Gastrocnemius medialis (tissue), 4 donors: ENCODE measurements at regions not wholly inside any gene's neighbourhood (a gene's known extent, or its start where the extent isn't known, plus 50 kb on each side); places are given as distances from the start of the nearest gene placed in this dataset.

Experiments
- ATAC-seq, 2 donors: fragments of 150-250 bp; one replicate each; pipeline ENCODE4 v1.9.1; 2016
- DNase-seq, 2 donors: peaks; one replicate each; pipeline ENCODE4 v3.0.0-alpha.2; 2019
- H3K27ac ChIP-seq, 4 donors: fragments of 200-600 bp; sonication (generic); 1 replicate in 1 of 4; 2 replicates in 3 of 4; pipeline ENCODE4 v1.5.1; 2016 to 2018; ENCODE audit warnings: mild to moderate bottlenecking in 2 of 4, moderate library complexity in 1 of 4
- H3K27me3 ChIP-seq, 3 donors: fragments of 200-600 bp; sonication (generic) in 2 of 3; 1 replicate in 1 of 3; 2 replicates in 2 of 3; pipeline versions ENCODE4 v1.5.1 to v1.6.0; 2016 to 2019; ENCODE audit warnings: mild to moderate bottlenecking in 1 of 3, moderate library complexity in 1 of 3
- H3K36me3 ChIP-seq, 2 donors: fragments of 200-600 bp; sonication (generic) in 1 of 2; one replicate each; pipeline ENCODE4 v1.5.1; 2017 to 2018
- H3K4me1 ChIP-seq, 2 donors: fragments of 200-600 bp; sonication (generic) in 1 of 2; one replicate each; pipeline ENCODE4 v1.5.1; 2016 to 2017; ENCODE audit warnings: mild to moderate bottlenecking in 2 of 2
- H3K4me3 ChIP-seq, 4 donors: fragments of 200-600 bp; sonication (generic) in 3 of 4; 1 replicate in 1 of 4; 2 replicates in 3 of 4; pipeline ENCODE4 v1.5.1; 2016 to 2019; ENCODE audit warnings: mild to moderate bottlenecking in 2 of 4
- H3K9me3 ChIP-seq, 3 donors: fragments of 200-600 bp; sonication (generic) in 2 of 3; 1 replicate in 1 of 3; 2 replicates in 2 of 3; pipeline ENCODE4 v1.5.1; 2016 to 2019
- CTCF ChIP-seq, 5 experiments: fragments of 450-650 bp in 3 of 5; fragments of 200-600 bp in 2 of 5; sonication (generic) in 2 of 5; IDR thresholded peaks in 4 of 5; conservative IDR thresholded peaks in 1 of 5; 1 replicate in 4 of 5; 2 replicates in 1 of 5; pipeline ENCODE4 v1.5.1; 2016 to 2019; ENCODE audit warnings: antibody characterized with exemption in 5 of 5, mild to moderate bottlenecking in 3 of 5, moderate library complexity in 3 of 5
- POLR2A ChIP-seq, 2 donors: fragments of 450-650 bp; IDR thresholded peaks; one replicate each; pipeline ENCODE4 v1.6.1; 2017; ENCODE audit warnings: antibody characterized with exemption in 2 of 2, mild to moderate bottlenecking in 2 of 2, moderate library complexity in 2 of 2
- in situ Hi-C, 4 donors: fragments of 200-750 bp; cut with MboI; loops; one replicate each; pipeline versions ENCODE4 v1.15.0 to v1.8.0; 2017; ENCODE audit warnings: low sequenced_read_pairs in 4 of 4
- intact Hi-C: fragments of 100-400 bp; cut with DNase I; formaldehyde crosslinking; loops from one replicate; pipeline ENCODE4 v1.15.1; 2023; ENCODE audit warnings: low total_unique reads

DNA sequence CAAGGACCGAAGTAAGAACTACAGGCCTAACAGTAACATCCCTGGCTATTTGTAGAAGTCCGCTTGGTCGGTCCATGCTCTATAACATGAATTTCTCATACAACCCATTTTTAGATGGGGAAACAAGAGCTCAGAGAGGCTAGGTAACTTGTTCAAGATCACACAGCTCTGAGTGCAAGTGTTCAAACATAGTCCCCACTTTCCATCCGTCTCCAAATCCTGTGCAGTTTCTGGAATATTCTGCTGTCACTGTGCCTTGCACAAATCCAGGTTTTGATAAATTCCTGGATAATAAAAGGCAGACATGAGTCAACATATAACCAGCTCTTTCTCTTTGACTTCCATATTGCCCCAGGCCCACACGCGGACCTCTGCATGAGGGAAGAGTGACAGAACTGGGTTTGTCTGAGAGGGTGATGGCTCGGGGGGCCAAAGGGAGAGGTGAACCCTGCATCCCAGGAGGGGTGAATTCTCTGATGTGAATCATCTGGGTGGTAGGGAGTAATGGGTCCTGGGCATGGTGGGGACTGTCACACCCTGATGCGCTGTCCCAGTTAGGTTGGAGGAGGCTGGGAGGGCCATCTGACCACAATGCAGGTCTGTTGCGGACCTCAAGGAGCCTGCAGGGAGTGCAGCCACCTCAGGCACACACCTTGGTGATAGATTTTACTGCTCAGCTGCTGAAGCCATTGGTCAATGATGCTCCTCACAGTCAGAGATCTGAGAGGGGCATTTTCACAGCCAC, 162.2 kb downstream of the SMAD6 start:
- no peak for DNase-seq
- intact Hi-C loops, result no loop called here
- Histone ChIP-seq H3K4me3 (no peak overlapping the region), H3K4me1 (no peaks in the 10 kb centered on the region), H3K27ac (no peak overlapping the region), H3K36me3 (no peaks in the 10 kb centered on the region), H3K9me3 (no peaks in the 10 kb centered on the region), H3K27me3 (no peaks in the 10 kb centered on the region)
- in situ Hi-C loops, result no loop called here
- TF ChIP-seq CTCF (IDR thresholded peaks at IDR 0.05 in 4 of 5, conservative IDR thresholded peaks at IDR 0.05 in 1 of 5) (no peak), POLR2A (IDR thresholded peaks at IDR 0.05) (no peak)
- no peak for ATAC-seq

GRCh38 chr15:66864871-66865281, 162.8 kb downstream of the SMAD6 start:
- ATAC-seq, result no peak
- intact Hi-C loops, result no loop called here

GRCh38 chr15:66865622-66866611, 163.9 kb downstream of the SMAD6 start:
- H3K36me3 ChIP-seq, result no peaks in the 10 kb centered on the region
- H3K27ac ChIP-seq, result no peak overlapping the region
- intact Hi-C loops, result no loop called here
- DNase-seq (no peak), ATAC-seq (no peak)
- H3K9me3 ChIP-seq, result no peaks in the 10 kb centered on the region
- no peaks in the 10 kb centered on the region for H3K4me1 ChIP-seq
- H3K4me3 ChIP-seq, result no peak overlapping the region
- in situ Hi-C loops, result no loop called here
- TF ChIP-seq CTCF (IDR thresholded peaks at IDR 0.05 in 4 of 5, conservative IDR thresholded peaks at IDR 0.05 in 1 of 5) (no peak), POLR2A (IDR thresholded peaks at IDR 0.05) (no peak)
- no peaks in the 10 kb centered on the region for H3K27me3 ChIP-seq

More at GRCh38 chr15:66864871-66865281, 162.8 kb downstream of the SMAD6 start:
- Histone ChIP-seq H3K27me3 (no peaks in the 10 kb centered on the region), H3K9me3 (no peaks in the 10 kb centered on the region), H3K27ac (no peak overlapping the region), H3K4me3 (no peak overlapping the region), H3K36me3 (no peaks in the 10 kb centered on the region), H3K4me1 (no peaks in the 10 kb centered on the region)
- in situ Hi-C loops, result no loop called here
- no peak for DNase-seq
- TF ChIP-seq CTCF (IDR thresholded peaks at IDR 0.05 in 4 of 5, conservative IDR thresholded peaks at IDR 0.05 in 1 of 5) (no peak), POLR2A (IDR thresholded peaks at IDR 0.05) (no peak)

GRCh38 chr15:66866656-66867055, 164.6 kb downstream of the SMAD6 start:
- Histone ChIP-seq H3K4me3 (no peak overlapping the region), H3K4me1 (no peaks in the 10 kb centered on the region), H3K27me3 (no peaks in the 10 kb centered on the region), H3K36me3 (no peaks in the 10 kb centered on the region), H3K9me3 (no peaks in the 10 kb centered on the region), H3K27ac (no peak overlapping the region)
- in situ Hi-C loops, result no loop called here
- TF ChIP-seq POLR2A (IDR thresholded peaks at IDR 0.05) (no peak), CTCF (IDR thresholded peaks at IDR 0.05 in 4 of 5, conservative IDR thresholded peaks at IDR 0.05 in 1 of 5) (no peak)
- no peak for DNase-seq
- ATAC-seq, result no peak
- intact Hi-C loops, result no loop called here
